ENCODE measurements at regions not wholly inside any gene's neighbourhood (a gene's known extent, or its start where the extent isn't known, plus 50 kb on each side); places are given as distances from the start of the nearest gene placed in this dataset.

- TF ChIP-seq CERS6 (CRISPR knock-in tag; IDR thresholded peaks at IDR 0.05) (no peak), ZNF510 (CRISPR knock-in tag; IDR thresholded peaks at IDR 0.05; ENCODE audit: low read depth) (no peak), NR2C2 (CRISPR knock-in tag; IDR thresholded peaks at IDR 0.05; ENCODE audit: borderline replicate concordance) (no peak), POLR2A (IDR thresholded peaks at IDR 0.05; ENCODE audit: insufficient read depth in 1 of 2, low read depth in 2 of 2, low read length in 2 of 2) (no peak), EZH2 (conservative IDR thresholded peaks at IDR 0.05; ENCODE audit: low read depth, low read length) (no peak), HNF4G (IDR thresholded peaks at IDR 0.05; ENCODE audit: borderline replicate concordance, low read depth, low read length) (no peak), HNF4G (CRISPR knock-in tag; IDR thresholded peaks at IDR 0.05; ENCODE audit: borderline replicate concordance, low read depth) (no peak), ESRRA (CRISPR knock-in tag; IDR thresholded peaks at IDR 0.05; ENCODE audit: low read depth) (no peak)
- TF ChIP-seq, protein P1, sequence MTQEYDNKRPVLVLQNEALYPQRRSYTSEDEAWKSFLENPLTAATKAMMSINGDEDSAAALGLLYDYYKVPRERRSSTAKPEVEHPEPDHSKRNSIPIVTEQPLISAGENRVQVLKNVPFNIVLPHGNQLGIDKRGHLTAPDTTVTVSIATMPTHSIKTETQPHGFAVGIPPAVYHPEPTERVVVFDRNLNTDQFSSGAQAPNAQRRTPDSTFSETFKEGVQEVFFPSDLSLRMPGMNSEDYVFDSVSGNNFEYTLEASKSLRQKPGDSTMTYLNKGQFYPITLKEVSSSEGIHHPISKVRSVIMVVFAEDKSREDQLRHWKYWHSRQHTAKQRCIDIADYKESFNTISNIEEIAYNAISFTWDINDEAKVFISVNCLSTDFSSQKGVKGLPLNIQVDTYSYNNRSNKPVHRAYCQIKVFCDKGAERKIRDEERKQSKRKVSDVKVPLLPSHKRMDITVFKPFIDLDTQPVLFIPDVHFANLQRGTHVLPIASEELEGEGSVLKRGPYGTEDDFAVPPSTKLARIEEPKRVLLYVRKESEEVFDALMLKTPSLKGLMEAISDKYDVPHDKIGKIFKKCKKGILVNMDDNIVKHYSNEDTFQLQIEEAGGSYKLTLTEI (CRISPR knock-in tag; conservative IDR thresholded peaks at IDR 0.05) = no peak
Observed at GRCh38 chr3:22935040-22935439, 268.1 kb upstream of the UBE2E2 start.

Data from HepG2 (cell line).